ENCODE measurements at regions not wholly inside any gene's neighbourhood (a gene's known extent, or its start where the extent isn't known, plus 50 kb on each side); places are given as distances from the start of the nearest gene placed in this dataset.

GRCh38 chrX:113966791-113967190 lies 617.1 kb upstream of the HTR2C start:
- no peak for TF ChIP-seq CTCF (IDR thresholded peaks at IDR 0.05)
- no peak for TF ChIP-seq POLR2A (IDR thresholded peaks at IDR 0.05)

All from gastroesophageal sphincter (tissue), 3 donors.